Hematopoietic multipotent progenitor cell (in vitro differentiated cells): ENCODE measurements at regions not wholly inside any gene's neighbourhood (a gene's known extent, or its start where the extent isn't known, plus 50 kb on each side); places are given as distances from the start of the nearest gene placed in this dataset.
"Not testable (repeated sequence)": the region's sequence is repeated elsewhere in the genome, so short reads cannot be mapped to it uniquely, and the experiment has no call there.

ENCODE experiments used
- DNase-seq, 3 donors: peaks; one replicate each; pipeline ENCODE4 v3.0.0-alpha.2; 2011 to 2015; ENCODE audit warnings: low read depth in 2 of 3, low spot score in 2 of 3

DNA sequence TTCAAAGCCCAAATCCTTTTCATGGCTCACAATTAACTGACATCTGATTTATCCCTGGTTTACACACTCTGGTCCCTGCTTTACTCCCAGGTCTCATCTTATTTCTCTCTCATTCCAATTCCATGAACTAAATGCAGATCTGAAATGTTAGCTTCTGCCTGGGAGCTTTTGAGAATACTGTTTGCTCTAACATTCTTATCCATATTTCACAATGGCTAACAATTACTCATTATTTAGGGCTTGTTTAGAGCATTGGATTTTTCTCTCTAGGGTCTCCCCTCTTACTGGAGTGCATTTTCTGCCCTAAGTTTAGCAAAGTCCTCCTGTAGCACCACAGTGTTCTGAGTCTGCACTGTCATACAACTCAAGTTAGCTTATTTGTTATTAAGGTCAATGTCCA is 121.5 kb upstream of the HCRTR2 start:
- no peak for DNase-seq

DNA sequence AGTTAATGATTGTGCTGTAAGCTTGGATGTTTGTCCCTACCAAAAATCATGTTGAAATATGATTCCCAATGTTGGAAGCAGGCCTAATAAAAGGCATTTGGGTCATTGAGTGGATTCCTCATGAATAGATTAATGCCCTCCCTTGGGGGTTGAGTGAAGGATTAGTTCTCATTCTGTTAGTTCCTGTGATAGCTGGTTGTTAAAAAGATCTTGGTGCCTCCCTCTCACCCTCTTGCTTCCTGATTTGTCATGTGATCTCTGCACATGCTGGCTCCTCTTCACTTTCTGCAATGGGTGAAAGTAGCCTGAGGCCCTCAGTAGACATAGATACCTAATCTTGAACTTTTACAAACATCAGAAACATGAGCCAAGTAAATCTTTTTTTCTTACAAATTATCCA is 115.6 kb upstream of the HCRTR2 start:
- no peak for DNase-seq

DNA sequence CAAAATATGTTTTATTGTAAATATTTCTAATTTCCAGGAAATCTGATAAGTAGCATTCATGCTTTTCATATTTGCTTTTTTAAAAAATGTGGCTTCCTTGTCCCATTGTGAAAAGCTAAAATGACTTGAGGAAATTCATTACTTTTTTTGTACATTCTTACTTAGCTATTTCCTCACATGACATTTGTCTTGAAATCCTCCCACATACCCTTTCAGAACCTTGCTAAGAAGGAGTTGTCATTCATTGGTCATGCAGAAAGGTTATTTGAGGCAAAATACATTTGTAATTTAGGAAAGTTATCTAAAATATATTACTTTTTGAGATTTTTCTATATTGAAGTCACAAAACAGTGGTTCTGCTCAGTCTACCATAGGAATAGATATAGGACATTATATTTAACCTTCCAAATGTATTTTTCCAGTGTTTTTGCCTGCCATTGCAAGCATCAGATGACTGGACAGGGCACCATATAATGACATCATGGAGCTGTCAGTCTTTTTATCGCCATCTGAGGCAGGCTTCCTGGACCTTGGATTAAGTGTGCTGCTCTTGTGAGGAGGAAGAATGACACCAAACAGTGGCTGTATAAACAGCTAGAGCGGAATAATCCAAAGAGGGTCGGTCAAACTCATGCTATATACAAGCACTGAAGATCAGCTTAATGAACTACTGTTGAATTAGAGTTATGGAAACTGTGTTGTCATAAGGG is 109.4 kb upstream of the HCRTR2 start:
- no peak for DNase-seq

DNA sequence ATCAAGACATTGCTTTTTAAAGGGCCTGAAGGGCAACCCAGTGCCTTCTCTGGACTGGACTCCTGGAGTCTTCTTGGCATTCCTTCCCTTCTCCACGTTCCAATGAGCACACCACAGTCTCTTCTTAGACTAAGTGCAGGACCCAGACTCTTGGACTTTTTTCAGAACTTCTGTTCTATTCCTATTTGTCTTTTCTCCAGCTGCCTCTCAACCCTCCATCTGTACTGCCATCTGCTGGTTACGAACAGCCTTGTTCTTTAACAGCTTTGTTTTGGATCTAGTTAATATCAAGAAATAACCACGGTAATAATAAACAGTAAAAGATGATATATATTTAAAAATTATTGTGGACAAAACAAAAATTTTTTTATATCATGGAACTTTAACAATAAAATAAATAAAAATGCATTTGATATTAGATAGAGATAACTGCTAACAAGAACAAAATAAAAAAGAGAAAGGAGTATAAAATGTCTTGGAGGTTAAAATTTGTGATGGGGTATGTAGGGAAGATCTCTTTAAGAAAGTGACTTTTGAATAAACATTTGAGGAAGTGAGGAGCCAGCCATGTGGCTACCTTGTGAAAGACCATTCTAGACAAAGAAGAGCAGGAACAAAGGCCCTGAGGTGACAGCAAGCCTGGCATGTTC is 105.1 kb upstream of the HCRTR2 start:
- DNase-seq, result peak in 2 of 3 donors; percentile 32 to 71

- DNase-seq, result no peak
These were observed 92.3 kb upstream of the HCRTR2 start for GRCh38 chr6:55082021-55082420.

DNA sequence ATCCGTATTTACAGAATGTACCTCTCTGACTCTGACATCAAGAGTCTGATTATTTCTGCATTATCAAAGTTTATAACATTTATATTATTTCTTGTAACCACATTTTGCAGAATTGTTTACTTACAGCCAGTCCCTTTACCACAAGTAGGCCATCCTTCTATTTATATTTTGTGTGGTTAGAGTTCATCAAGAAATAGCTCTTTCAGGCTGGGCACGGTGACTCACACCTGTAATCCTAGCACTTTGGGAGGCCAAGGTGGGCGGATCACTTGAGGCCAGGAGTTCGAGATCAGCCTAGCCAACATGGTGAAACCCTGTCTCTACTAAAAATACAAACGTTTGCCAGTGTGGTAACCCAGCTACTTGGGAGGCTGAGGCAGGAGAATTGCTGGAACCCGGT is 86.3 kb upstream of the HCRTR2 start:
- not testable (repeated sequence) for DNase-seq

DNA sequence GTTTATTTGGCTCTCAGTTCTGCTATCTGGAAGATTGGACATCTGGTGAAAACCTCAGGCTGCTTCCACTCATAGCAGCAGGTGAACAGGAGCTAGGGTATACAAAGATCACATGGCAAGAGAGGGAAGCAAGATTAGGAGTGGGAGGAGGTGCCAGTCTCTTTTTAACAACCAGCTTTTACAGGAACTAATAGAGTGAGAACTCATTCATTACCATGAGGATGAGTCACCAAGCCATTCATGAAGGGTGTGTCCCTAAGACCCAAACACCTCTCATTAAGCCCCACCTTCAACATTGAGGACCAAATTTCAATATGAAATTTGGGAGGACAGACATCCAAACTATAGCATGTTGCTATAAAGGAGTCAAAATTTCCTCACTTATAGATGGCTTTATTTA is 85.4 kb upstream of the HCRTR2 start:
- no peak for DNase-seq

- DNase-seq, result no peak
These were observed 85.0 kb upstream of the HCRTR2 start for GRCh38 chr6:55089325-55089724.

DNA sequence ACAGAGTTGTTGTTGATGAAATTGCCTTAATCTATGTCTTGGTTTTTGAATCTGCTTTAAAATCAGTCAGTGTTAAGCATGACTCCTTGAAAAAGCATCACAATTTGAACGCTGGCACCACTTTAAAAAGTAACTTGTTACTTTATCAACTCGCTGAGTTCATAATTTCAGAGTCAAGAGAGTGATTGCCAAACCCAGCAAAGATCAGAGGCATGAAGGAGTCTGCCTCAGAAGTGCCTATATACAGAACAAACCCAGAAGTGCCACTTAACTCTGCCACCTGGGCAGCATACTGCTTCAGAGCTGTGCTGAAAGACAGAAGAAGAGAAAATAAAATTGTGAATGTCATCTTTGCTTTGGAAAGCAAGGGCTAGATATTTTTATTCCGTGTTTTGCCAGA is 73.6 kb upstream of the HCRTR2 start:
- no peak for DNase-seq

- DNase-seq, result no peak
These were observed 73.2 kb upstream of the HCRTR2 start for GRCh38 chr6:55101157-55101556.

GRCh38 chr6:55108134-55109130 is 65.9 kb upstream of the HCRTR2 start:
- no peak for DNase-seq

GRCh38 chr6:55117267-55117666 is 57.0 kb upstream of the HCRTR2 start:
- no peak for DNase-seq

DNA sequence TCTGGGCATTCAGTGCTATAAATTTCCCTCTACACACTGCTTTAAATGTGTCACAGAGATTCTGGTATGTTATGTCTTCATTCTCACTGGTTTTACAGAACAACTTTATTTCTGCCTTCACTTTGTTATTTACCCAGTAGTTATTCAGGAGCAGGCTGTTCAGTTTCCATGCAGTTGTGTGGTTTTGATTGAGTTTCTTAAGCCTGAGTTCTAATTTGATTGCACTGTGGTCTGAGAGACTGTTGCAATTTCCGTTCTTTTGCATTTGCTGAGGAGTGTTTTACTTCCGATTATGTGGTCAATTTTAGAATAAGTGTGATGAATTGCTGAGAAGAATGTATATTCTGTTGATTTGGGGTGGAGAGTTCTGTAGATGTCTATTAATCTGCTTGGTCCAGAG is 50.1 kb upstream of the HCRTR2 start:
- DNase-seq, result not testable (repeated sequence)
